ENCODE measurements at regions not wholly inside any gene's neighbourhood (a gene's known extent, or its start where the extent isn't known, plus 50 kb on each side); places are given as distances from the start of the nearest gene placed in this dataset.

DNA sequence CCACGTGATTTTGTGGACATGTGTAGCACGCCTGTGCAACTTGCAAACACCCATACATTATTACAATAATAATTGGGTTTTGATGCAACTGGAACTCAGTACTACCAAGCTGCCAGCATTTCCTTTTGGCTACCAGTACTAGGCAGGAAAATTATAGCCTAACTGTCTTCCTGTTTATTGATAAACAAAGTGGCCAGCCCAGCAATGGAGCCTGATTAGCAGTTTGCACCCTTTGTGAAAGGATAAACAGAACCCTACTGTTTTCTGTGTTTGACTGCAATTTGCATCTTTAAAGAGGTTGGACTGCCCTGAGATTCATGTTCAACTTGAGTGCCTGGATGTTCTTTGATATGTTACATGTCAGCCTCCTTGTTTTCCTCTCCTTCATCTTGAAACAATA, 173.9 kb downstream of the ZIC5 start:
- TF ChIP-seq MAFG (CRISPR knock-in tag; IDR thresholded peaks at IDR 0.05) (no peak), ZFP1 (CRISPR knock-in tag; IDR thresholded peaks at IDR 0.05) (no peak), JARID2 (CRISPR knock-in tag; IDR thresholded peaks at IDR 0.05; ENCODE audit: insufficient replicate concordance) (no peak), FOXA3 (CRISPR knock-in tag; IDR thresholded peaks at IDR 0.05) (no peak), BHLHE40 (IDR thresholded peaks at IDR 0.05; ENCODE audit: low read length) (no peak), CREB1 (IDR thresholded peaks at IDR 0.05) (no peak), CREB1 (CRISPR knock-in tag; IDR thresholded peaks at IDR 0.05) (no peak), POLR2AphosphoS5 (IDR thresholded peaks at IDR 0.05; ENCODE audit: low read depth, low read length) (no peak), RNF2 (conservative IDR thresholded peaks at IDR 0.05; ENCODE audit: low read depth) (no peak)
- TF ChIP-seq, protein P1, sequence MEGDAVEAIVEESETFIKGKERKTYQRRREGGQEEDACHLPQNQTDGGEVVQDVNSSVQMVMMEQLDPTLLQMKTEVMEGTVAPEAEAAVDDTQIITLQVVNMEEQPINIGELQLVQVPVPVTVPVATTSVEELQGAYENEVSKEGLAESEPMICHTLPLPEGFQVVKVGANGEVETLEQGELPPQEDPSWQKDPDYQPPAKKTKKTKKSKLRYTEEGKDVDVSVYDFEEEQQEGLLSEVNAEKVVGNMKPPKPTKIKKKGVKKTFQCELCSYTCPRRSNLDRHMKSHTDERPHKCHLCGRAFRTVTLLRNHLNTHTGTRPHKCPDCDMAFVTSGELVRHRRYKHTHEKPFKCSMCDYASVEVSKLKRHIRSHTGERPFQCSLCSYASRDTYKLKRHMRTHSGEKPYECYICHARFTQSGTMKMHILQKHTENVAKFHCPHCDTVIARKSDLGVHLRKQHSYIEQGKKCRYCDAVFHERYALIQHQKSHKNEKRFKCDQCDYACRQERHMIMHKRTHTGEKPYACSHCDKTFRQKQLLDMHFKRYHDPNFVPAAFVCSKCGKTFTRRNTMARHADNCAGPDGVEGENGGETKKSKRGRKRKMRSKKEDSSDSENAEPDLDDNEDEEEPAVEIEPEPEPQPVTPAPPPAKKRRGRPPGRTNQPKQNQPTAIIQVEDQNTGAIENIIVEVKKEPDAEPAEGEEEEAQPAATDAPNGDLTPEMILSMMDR (CRISPR knock-in tag; IDR thresholded peaks at IDR 0.05): no peak
